HepG2 (cell line): ENCODE measurements at regions not wholly inside any gene's neighbourhood (a gene's known extent, or its start where the extent isn't known, plus 50 kb on each side); places are given as distances from the start of the nearest gene placed in this dataset.

Experiments used
- ATAC-seq: fragments of 200-7000 bp; cut with Tn5 transposase; 3 replicates; pipeline ENCODE4 v1.9.1; 2020; ENCODE audit warnings: mild to moderate bottlenecking, moderate library complexity
- BruUV-seq: library from RNA; stranded (reverse); fragments of 400-500 nt; replicated peaks from 2 replicates; lab custom pipeline; 2021; lab: Mats Ljungman, UMichigan
- CTCF ChIA-PET: fragments of 300-600 bp; formaldehyde crosslinking; extraction: SDS; loops from one replicate; lab custom pipeline; 2021; ENCODE audit warnings: low total read pairs, inconsistent platforms, low intra/inter-chr PET ratio; lab: Yijun Ruan, JAX
- POLR2A ChIA-PET: fragments of 350-600 bp; sonication (Branson Sonifier 250); formaldehyde crosslinking; loops from one replicate; lab custom pipeline; 2020; ENCODE audit warnings: antibody characterized with exemption, inconsistent platforms; lab: Yijun Ruan, JAX
- DNase-seq: peaks from one replicate; pipeline ENCODE4 v3.0.0-alpha.2; 2015; ENCODE audit warnings: low spot score
- FAIRE-seq: peaks from 3 replicates; lab custom pipeline; 2011; peaks lifted over from hg19 to GRCh38; lab: Jason Lieb, UNC
- H2AFZ ChIP-seq: one replicate; pipeline ENCODE4 v1.6.1; 2011; ENCODE audit warnings: low read length, inconsistent platforms
- H3K27ac ChIP-seq: fragments of 300-600 bp; 3 replicates; pipeline ENCODE4 v1.8.0; 2011; ENCODE audit warnings: mixed run types, mild to moderate bottlenecking, mixed read lengths, low read length, inconsistent platforms; ENCODE audit not compliant: insufficient read depth; ENCODE audit errors: extremely low read length
- H3K27me3 ChIP-seq, 2 experiments: fragments of 200-600 bp in 1 of 2; 2 replicates in 1 of 2; 3 replicates in 1 of 2; pipeline versions ENCODE4 v1.6.0 to v1.8.0; 2011; ENCODE audit warnings: low read length in 2 of 2, mild to moderate bottlenecking in 2 of 2, moderate library complexity in 2 of 2, inconsistent platforms in 1 of 2; ENCODE audit not compliant: insufficient read depth in 2 of 2, control insufficient read depth in 1 of 2
- H3K36me3 ChIP-seq, 2 experiments: fragments of 200-600 bp in 1 of 2; replicated peaks in 1 of 2; 2 replicates in 1 of 2; 3 replicates in 1 of 2; pipeline versions ENCODE4 v1.5.1 to v1.8.0; 2011; ENCODE audit warnings: low read length in 2 of 2, inconsistent platforms in 1 of 2; ENCODE audit not compliant: insufficient read depth in 2 of 2, control insufficient read depth in 1 of 2
- H3K4me1 ChIP-seq: 2 replicates; pipeline ENCODE4 v1.5.1; 2012; ENCODE audit warnings: low read length, inconsistent platforms; ENCODE audit not compliant: insufficient read depth
- H3K4me2 ChIP-seq: 2 replicates; pipeline ENCODE4 v1.6.0; 2011; ENCODE audit warnings: low read depth, low read length, inconsistent platforms
- H3K4me3 ChIP-seq, 3 experiments: fragments of 200-600 bp in 1 of 3; sonication (generic), shearing (Covaris generic) in 1 of 3; replicated peaks in 1 of 3; 2 replicates each; pipeline ENCODE4 v1.5.1; 2011 to 2016; ENCODE audit warnings: low read length in 3 of 3, inconsistent platforms in 2 of 3, low read depth in 2 of 3, mild to moderate bottlenecking in 2 of 3, control low read depth in 1 of 3, mixed read lengths in 1 of 3; ENCODE audit not compliant: insufficient read depth in 1 of 3
- H3K79me2 ChIP-seq: one replicate; pipeline ENCODE4 v1.6.1; 2011; ENCODE audit warnings: low read length, inconsistent platforms; ENCODE audit not compliant: insufficient read depth
- H3K9ac ChIP-seq: 2 replicates; pipeline ENCODE4 v1.6.0; 2011; ENCODE audit warnings: mild to moderate bottlenecking, low read depth, low read length, inconsistent platforms; ENCODE audit not compliant: insufficient read depth
- H3K9me3 ChIP-seq: 2 replicates; pipeline ENCODE4 v1.5.1; 2012; ENCODE audit warnings: mild to moderate bottlenecking, low read length
- H4K20me1 ChIP-seq: 2 replicates; pipeline ENCODE4 v1.6.0; 2011; ENCODE audit warnings: inconsistent platforms, mild to moderate bottlenecking, low read length, moderate library complexity; ENCODE audit not compliant: insufficient read depth
- CEBPB ChIP-seq: IDR thresholded peaks from 2 replicates; pipeline ENCODE4 v1.6.1; 2011; ENCODE audit warnings: low read depth, low read length, improper control_type of control experiment, borderline replicate concordance
- HCFC1 ChIP-seq: fragments of 150-350 bp; IDR thresholded peaks from 2 replicates; pipeline ENCODE4 v1.6.1; 2014; ENCODE audit warnings: low read depth, low read length
- HNF4A ChIP-seq: sonication (generic); formaldehyde crosslinking; IDR thresholded peaks from 2 replicates; pipeline ENCODE4 v1.4.0; 2020; ENCODE audit warnings: missing genetic modification reagents
- MAFF ChIP-seq: IDR thresholded peaks from 2 replicates; pipeline ENCODE4 v1.6.1; 2011; ENCODE audit warnings: low read depth, low read length, improper control_type of control experiment
- MAFK ChIP-seq, 2 experiments: IDR thresholded peaks in 1 of 2; conservative IDR thresholded peaks in 1 of 2; 2 replicates each; pipeline ENCODE4 v1.6.1; 2011; ENCODE audit warnings: improper control_type of control experiment in 2 of 2, low read length in 2 of 2
- MIER3 ChIP-seq: IDR thresholded peaks from 2 replicates; pipeline ENCODE4 v1.6.1; 2016; ENCODE audit warnings: missing compliant biosample characterization, borderline replicate concordance
- MYNN ChIP-seq: sonication (generic); formaldehyde crosslinking; IDR thresholded peaks from 2 replicates; pipeline ENCODE4 v1.4.0; 2020; ENCODE audit warnings: mild to moderate bottlenecking, low read depth, missing genetic modification reagents
- SETDB1 ChIP-seq: sonication (generic); formaldehyde crosslinking; IDR thresholded peaks from 2 replicates; pipeline ENCODE4 v1.5.1; 2020; ENCODE audit warnings: missing genetic modification reagents, mild to moderate bottlenecking, borderline replicate concordance
- SUZ12 ChIP-seq: fragments of 150-350 bp; IDR thresholded peaks from 2 replicates; pipeline ENCODE4 v1.6.1; 2014; ENCODE audit warnings: low read depth, low read length
- ZFP37 ChIP-seq: sonication (generic); formaldehyde crosslinking; IDR thresholded peaks from 2 replicates; pipeline ENCODE4 v1.4.0; 2020; ENCODE audit warnings: missing genetic modification reagents, borderline replicate concordance
- ZNF652 ChIP-seq: IDR thresholded peaks from 2 replicates; pipeline ENCODE4 v1.6.1; 2016; ENCODE audit warnings: low read depth, borderline replicate concordance
- ZNF790 ChIP-seq: sonication (generic); formaldehyde crosslinking; IDR thresholded peaks from 2 replicates; pipeline ENCODE4 v1.8.0; 2022; ENCODE audit warnings: missing genetic modification reagents, mild to moderate bottlenecking, borderline replicate concordance
- ZSCAN5A ChIP-seq: sonication (generic); formaldehyde crosslinking; IDR thresholded peaks from 2 replicates; pipeline ENCODE4 v1.8.0; 2022; ENCODE audit warnings: mild to moderate bottlenecking, missing genetic modification reagents, borderline replicate concordance
- WGBS: methylation state at CpG from one replicate; pipeline ENCODE4 v1.1.6; 2017; ENCODE audit warnings: low lambda C conversion rate; 5-methylcytosine and 5-hydroxymethylcytosine counted together
- in situ Hi-C: cut with HindIII; loops from 2 replicates; pipeline ENCODE4 v1.10.0; 2017; ENCODE audit warnings: low pct_unique_long_range_greater_than_20kb; ENCODE audit not compliant: extremely low pct_ligation_motif_present
- intact Hi-C: fragments of 100-400 bp; cut with micrococcal nuclease; formaldehyde crosslinking; loops from one replicate; pipeline ENCODE4 v1.10.0; 2022; ENCODE audit not compliant: unreplicated experiment

- no peaks in the 10 kb centered on the region for H3K36me3 ChIP-seq
- H3K4me1 ChIP-seq: peaks cover 11% of the 10 kb centered on the region
- ChIA-PET POLR2A (no interaction called here), CTCF (no interaction called here)
- BruUV-seq: no TSS peak
- 9% methylated on average over 6 of the region's 6 CpGs for WGBS
- FAIRE-seq (peak; percentile 28), ATAC-seq (peak; percentile 81), DNase-seq (no peak)
- H3K4me2 ChIP-seq: peak overlapping the region; percentile 11; the same call in 1 of the 2 replicates
- no peak overlapping the region for H3K4me3 ChIP-seq
- TF ChIP-seq SUZ12 (no peak), CEBPB (0 out of 2 replicates have a peak, but pooled peaks have one; percentile 23), MIER3 (CRISPR knock-in tag) (no peak), HCFC1 (no peak), ZSCAN5A (CRISPR knock-in tag) (no peak), SETDB1 (CRISPR knock-in tag) (no peak), MAFK (conservative IDR thresholded peaks at IDR 0.05 in 1 of 2, IDR thresholded peaks at IDR 0.05 in 1 of 2; ENCODE audit: low read length in 2 of 2) (peak; percentile 74 to 87), ZFP37 (no peak), HNF4A (CRISPR knock-in tag) (peak; percentile 28; the same call in 1 of the 2 replicates), ZNF790 (CRISPR knock-in tag) (peak; percentile 81), MAFF (peak; percentile 66), ZNF652 (CRISPR knock-in tag) (peak; percentile 84), MYNN (no peak)
- no peak overlapping the region for H3K9ac ChIP-seq
- H4K20me1 ChIP-seq: no peaks in the 10 kb centered on the region
- H3K27me3 ChIP-seq: 0 out of 5 replicates have a peak, but pooled peaks cover 1 to 4% of the 10 kb centered on the region in 2 experiments
- no peaks in the 10 kb centered on the region for H3K79me2 ChIP-seq
- in situ Hi-C loops (no loop called here), intact Hi-C loops (no loop called here)
- H2AFZ ChIP-seq: no peak overlapping the region
- no peaks in the 10 kb centered on the region for H3K9me3 ChIP-seq
- H3K27ac ChIP-seq: no peak overlapping the region
These were observed 80.5 kb upstream of the PPARGC1A start for GRCh38 chr4:23970201-23970850.
